ENCODE measurements at regions not wholly inside any gene's neighbourhood (a gene's known extent, or its start where the extent isn't known, plus 50 kb on each side); places are given as distances from the start of the nearest gene placed in this dataset.

- DNase-seq (ENCODE audit: low read depth), result no peak
- TF ChIP-seq CTCF (IDR thresholded peaks at IDR 0.05; ENCODE audit: insufficient read depth, low read depth, low read length, missing control alignments), result no peak
- H3K4me3 ChIP-seq (ENCODE audit: low read length), result no peak overlapping the region
Observed at GRCh38 chr5:102700120-102700831, 54.8 kb upstream of the PAM start.

- TF ChIP-seq CTCF (IDR thresholded peaks at IDR 0.05; ENCODE audit: insufficient read depth, low read depth, low read length, missing control alignments), result no peak
- no peak overlapping the region for H3K4me3 ChIP-seq (ENCODE audit: low read length)
- DNase-seq (ENCODE audit: low read depth), result no peak
Observed at GRCh38 chr5:102700916-102701315, 54.2 kb upstream of the PAM start.

DNA sequence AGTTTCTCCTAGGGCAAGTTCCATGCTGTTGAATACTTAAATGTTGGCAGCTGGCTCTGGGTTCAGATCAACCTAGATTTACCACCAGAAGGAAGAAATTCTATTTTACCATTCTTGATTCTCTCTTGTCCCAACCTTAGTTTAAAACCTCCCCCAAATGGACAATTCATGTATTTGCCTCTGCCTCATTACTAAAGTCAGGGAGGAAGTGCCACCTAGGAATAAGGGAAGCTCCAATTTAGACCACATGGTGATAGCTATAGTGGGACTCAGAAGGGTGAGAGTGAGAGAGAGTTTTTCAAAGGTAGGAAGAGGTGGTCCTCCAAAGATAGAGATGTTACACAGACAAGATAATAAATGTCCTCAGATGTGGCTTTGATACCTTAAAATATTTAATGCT, 53.4 kb upstream of the PAM start:
- no peak for DNase-seq (ENCODE audit: low read depth)
- H3K4me3 ChIP-seq (ENCODE audit: low read length), result no peak overlapping the region
- TF ChIP-seq CTCF (IDR thresholded peaks at IDR 0.05; ENCODE audit: insufficient read depth, low read depth, low read length, missing control alignments), result no peak
